ENCODE measurements at regions not wholly inside any gene's neighbourhood (a gene's known extent, or its start where the extent isn't known, plus 50 kb on each side); places are given as distances from the start of the nearest gene placed in this dataset.

- no peaks in the 10 kb centered on the region for H3K9me2 ChIP-seq (replicated peaks; ENCODE audit: low read depth, low read length)
- H3K4me2 ChIP-seq (ENCODE audit: low read depth, low read length, poor library complexity, severe bottlenecking), result no peak overlapping the region
- peaks cover 5% of the 10 kb centered on the region; the same call in 1 of the 2 replicates for H3K9me3 ChIP-seq (ENCODE audit: insufficient read depth, low read depth, low read length)
- H4K20me1 ChIP-seq (ENCODE audit: insufficient read depth, low read length, poor library complexity, severe bottlenecking), result no peaks in the 10 kb centered on the region
- no peaks in the 10 kb centered on the region for H3K36me3 ChIP-seq (ENCODE audit: insufficient read depth, low read length)
- no peaks in the 10 kb centered on the region for H3K4me1 ChIP-seq (ENCODE audit: insufficient read depth, low read length, poor library complexity, severe bottlenecking)
- H3K79me2 ChIP-seq (ENCODE audit: insufficient read depth, low read length), result no peaks in the 10 kb centered on the region
- H3K27me3 ChIP-seq (ENCODE audit: insufficient read depth, low read length, poor library complexity, severe bottlenecking), result no peaks in the 10 kb centered on the region
- H3K9ac ChIP-seq (ENCODE audit: low read depth, low read length, poor library complexity, severe bottlenecking), result no peak overlapping the region
- no peak overlapping the region for H3K4me3 ChIP-seq (ENCODE audit: low read length, poor library complexity, severe bottlenecking)
- no peaks in the 10 kb centered on the region for H3F3A ChIP-seq (ENCODE audit: low read depth)
- TF ChIP-seq, protein P1, sequence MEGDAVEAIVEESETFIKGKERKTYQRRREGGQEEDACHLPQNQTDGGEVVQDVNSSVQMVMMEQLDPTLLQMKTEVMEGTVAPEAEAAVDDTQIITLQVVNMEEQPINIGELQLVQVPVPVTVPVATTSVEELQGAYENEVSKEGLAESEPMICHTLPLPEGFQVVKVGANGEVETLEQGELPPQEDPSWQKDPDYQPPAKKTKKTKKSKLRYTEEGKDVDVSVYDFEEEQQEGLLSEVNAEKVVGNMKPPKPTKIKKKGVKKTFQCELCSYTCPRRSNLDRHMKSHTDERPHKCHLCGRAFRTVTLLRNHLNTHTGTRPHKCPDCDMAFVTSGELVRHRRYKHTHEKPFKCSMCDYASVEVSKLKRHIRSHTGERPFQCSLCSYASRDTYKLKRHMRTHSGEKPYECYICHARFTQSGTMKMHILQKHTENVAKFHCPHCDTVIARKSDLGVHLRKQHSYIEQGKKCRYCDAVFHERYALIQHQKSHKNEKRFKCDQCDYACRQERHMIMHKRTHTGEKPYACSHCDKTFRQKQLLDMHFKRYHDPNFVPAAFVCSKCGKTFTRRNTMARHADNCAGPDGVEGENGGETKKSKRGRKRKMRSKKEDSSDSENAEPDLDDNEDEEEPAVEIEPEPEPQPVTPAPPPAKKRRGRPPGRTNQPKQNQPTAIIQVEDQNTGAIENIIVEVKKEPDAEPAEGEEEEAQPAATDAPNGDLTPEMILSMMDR (conservative IDR thresholded peaks at IDR 0.05; ENCODE audit: low read length), result peak; percentile 66
- no peak for TF ChIP-seq EZH2phosphoT487 (IDR thresholded peaks at IDR 0.05; ENCODE audit: borderline replicate concordance)
- H2AFZ ChIP-seq (ENCODE audit: low read length), result no peak overlapping the region
Measured at GRCh38 chr15:67906382-67906781, 66.5 kb upstream of the RNU6-1 start.

- Histone ChIP-seq H3K9ac (ENCODE audit: low read depth, low read length, poor library complexity, severe bottlenecking) (no peak overlapping the region), H4K20me1 (ENCODE audit: insufficient read depth, low read length, poor library complexity, severe bottlenecking) (no peaks in the 10 kb centered on the region), H3K27me3 (ENCODE audit: insufficient read depth, low read length, poor library complexity, severe bottlenecking) (no peaks in the 10 kb centered on the region), H3K36me3 (ENCODE audit: insufficient read depth, low read length) (no peaks in the 10 kb centered on the region), H3K4me2 (ENCODE audit: low read depth, low read length, poor library complexity, severe bottlenecking) (no peak overlapping the region), H3F3A (ENCODE audit: low read depth) (no peaks in the 10 kb centered on the region), H3K4me1 (ENCODE audit: insufficient read depth, low read length, poor library complexity, severe bottlenecking) (no peaks in the 10 kb centered on the region), H3K9me2 (replicated peaks; ENCODE audit: low read depth, low read length) (no peaks in the 10 kb centered on the region), H2AFZ (ENCODE audit: low read length) (no peak overlapping the region), H3K4me3 (ENCODE audit: low read length, poor library complexity, severe bottlenecking) (no peak overlapping the region), H3K79me2 (ENCODE audit: insufficient read depth, low read length) (no peaks in the 10 kb centered on the region), H3K9me3 (ENCODE audit: insufficient read depth, low read depth, low read length) (peaks cover 5% of the 10 kb centered on the region; the same call in 1 of the 2 replicates)
- TF ChIP-seq EZH2phosphoT487 (IDR thresholded peaks at IDR 0.05; ENCODE audit: borderline replicate concordance), result no peak
Measured at GRCh38 chr15:67907184-67907723, 67.4 kb upstream of the RNU6-1 start.

GRCh38 chr15:67908756-67909155, 68.9 kb upstream of the RNU6-1 start:
- Histone ChIP-seq H3K4me3 (ENCODE audit: low read length, poor library complexity, severe bottlenecking) (no peak overlapping the region), H3K27me3 (ENCODE audit: insufficient read depth, low read length, poor library complexity, severe bottlenecking) (no peaks in the 10 kb centered on the region), H3K9ac (ENCODE audit: low read depth, low read length, poor library complexity, severe bottlenecking) (no peak overlapping the region), H4K20me1 (ENCODE audit: insufficient read depth, low read length, poor library complexity, severe bottlenecking) (no peaks in the 10 kb centered on the region), H3K36me3 (ENCODE audit: insufficient read depth, low read length) (no peaks in the 10 kb centered on the region), H3K4me2 (ENCODE audit: low read depth, low read length, poor library complexity, severe bottlenecking) (no peak overlapping the region), H3K4me1 (ENCODE audit: insufficient read depth, low read length, poor library complexity, severe bottlenecking) (no peaks in the 10 kb centered on the region), H3K79me2 (ENCODE audit: insufficient read depth, low read length) (no peaks in the 10 kb centered on the region), H3K9me3 (ENCODE audit: insufficient read depth, low read depth, low read length) (peaks cover 5% of the 10 kb centered on the region; the same call in 1 of the 2 replicates), H2AFZ (ENCODE audit: low read length) (no peak overlapping the region), H3K9me2 (replicated peaks; ENCODE audit: low read depth, low read length) (no peaks in the 10 kb centered on the region), H3F3A (ENCODE audit: low read depth) (no peaks in the 10 kb centered on the region)
- TF ChIP-seq, protein P1 (conservative IDR thresholded peaks at IDR 0.05; ENCODE audit: low read length), result no peak
- TF ChIP-seq EZH2phosphoT487 (IDR thresholded peaks at IDR 0.05; ENCODE audit: borderline replicate concordance), result no peak

- H3K79me2 ChIP-seq (ENCODE audit: insufficient read depth, low read length), result no peaks in the 10 kb centered on the region
- H3K4me2 ChIP-seq (ENCODE audit: low read depth, low read length, poor library complexity, severe bottlenecking), result no peak overlapping the region
- H3K4me3 ChIP-seq (ENCODE audit: low read length, poor library complexity, severe bottlenecking), result no peak overlapping the region
- no peak overlapping the region for H2AFZ ChIP-seq (ENCODE audit: low read length)
- H3K27me3 ChIP-seq (ENCODE audit: insufficient read depth, low read length, poor library complexity, severe bottlenecking), result no peaks in the 10 kb centered on the region
- H3F3A ChIP-seq (ENCODE audit: low read depth), result no peaks in the 10 kb centered on the region
- H3K9me3 ChIP-seq (ENCODE audit: insufficient read depth, low read depth, low read length), result peaks cover 5% of the 10 kb centered on the region; the same call in 1 of the 2 replicates
- H3K4me1 ChIP-seq (ENCODE audit: insufficient read depth, low read length, poor library complexity, severe bottlenecking), result no peaks in the 10 kb centered on the region
- no peaks in the 10 kb centered on the region for H3K9me2 ChIP-seq (replicated peaks; ENCODE audit: low read depth, low read length)
- H4K20me1 ChIP-seq (ENCODE audit: insufficient read depth, low read length, poor library complexity, severe bottlenecking), result no peaks in the 10 kb centered on the region
- TF ChIP-seq EZH2phosphoT487 (IDR thresholded peaks at IDR 0.05; ENCODE audit: borderline replicate concordance), result no peak
- TF ChIP-seq, protein P1 (conservative IDR thresholded peaks at IDR 0.05; ENCODE audit: low read length), result no peak
- no peak overlapping the region for H3K9ac ChIP-seq (ENCODE audit: low read depth, low read length, poor library complexity, severe bottlenecking)
- no peaks in the 10 kb centered on the region for H3K36me3 ChIP-seq (ENCODE audit: insufficient read depth, low read length)
Measured at GRCh38 chr15:67911727-67912126, 71.9 kb upstream of the RNU6-1 start.

Data from Loucy (cell line).